GM12874 (cell line): ENCODE measurements at regions not wholly inside any gene's neighbourhood (a gene's known extent, or its start where the extent isn't known, plus 50 kb on each side); places are given as distances from the start of the nearest gene placed in this dataset.

Experiments
- CTCF ChIP-seq: IDR thresholded peaks from 2 replicates; pipeline ENCODE4 v1.5.1; 2011; ENCODE audit warnings: low read depth, mild to moderate bottlenecking, control low read depth, low read length, moderate library complexity; ENCODE audit not compliant: insufficient read depth

- TF ChIP-seq CTCF: no peak
Measured at GRCh38 chr3:73259291-73259690, 197.8 kb downstream of the EBLN2 start.

DNA sequence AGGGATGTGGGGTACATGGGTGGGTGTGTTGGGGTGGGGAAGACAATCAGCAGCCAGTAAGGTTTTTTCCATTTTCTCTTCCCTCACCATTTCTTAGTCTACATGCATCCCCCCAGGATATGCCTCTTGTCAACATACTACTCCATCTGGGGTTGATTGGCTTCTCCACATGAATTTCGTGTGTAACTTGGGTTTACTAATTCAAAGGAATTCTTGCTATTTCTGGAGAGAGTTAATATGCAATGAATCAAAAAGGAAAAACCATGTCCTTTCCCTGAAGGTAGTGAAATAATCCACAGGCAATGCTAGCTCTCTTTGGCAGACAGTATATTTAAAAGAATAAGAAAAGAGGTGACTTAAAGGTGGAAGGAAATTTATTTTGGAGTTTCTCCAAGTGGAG is 198.4 kb downstream of the EBLN2 start:
- no peak for TF ChIP-seq CTCF

- no peak for TF ChIP-seq CTCF
Measured at GRCh38 chr3:73270839-73271483, 209.5 kb downstream of the EBLN2 start.

DNA sequence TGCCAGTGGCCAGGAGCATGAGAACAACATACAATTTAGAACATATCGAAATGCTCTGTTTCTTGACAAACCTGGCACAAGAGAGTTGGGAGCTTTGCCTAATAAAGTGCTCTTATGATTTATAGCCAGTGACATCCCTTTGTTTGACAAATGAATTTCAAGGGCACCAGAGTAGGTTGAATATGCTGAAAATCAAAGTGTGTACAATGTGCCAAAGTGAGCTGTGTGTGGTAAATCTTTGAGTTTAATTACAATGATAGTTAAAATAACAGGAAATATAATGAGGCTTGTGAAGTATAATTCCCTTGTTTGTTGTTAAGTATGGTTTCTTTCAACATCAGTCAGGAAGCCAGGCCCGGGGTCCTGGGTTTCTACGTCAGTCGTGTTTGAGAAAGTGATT is 211.9 kb downstream of the EBLN2 start:
- no peak for TF ChIP-seq CTCF

GRCh38 chr3:73280746-73281145 is 219.3 kb downstream of the EBLN2 start:
- TF ChIP-seq CTCF: no peak

- no peak for TF ChIP-seq CTCF
Measured at GRCh38 chr3:73284472-73284871, 223.0 kb downstream of the EBLN2 start.

GRCh38 chr3:73291541-73291940 is 230.1 kb downstream of the EBLN2 start:
- TF ChIP-seq CTCF: no peak
